HepG2 (cell line): ENCODE measurements at regions not wholly inside any gene's neighbourhood (a gene's known extent, or its start where the extent isn't known, plus 50 kb on each side); places are given as distances from the start of the nearest gene placed in this dataset.

ENCODE experiments used
- ATAC-seq: fragments of 200-7000 bp; cut with Tn5 transposase; 3 replicates; pipeline ENCODE4 v1.9.1; 2020; ENCODE audit warnings: mild to moderate bottlenecking, moderate library complexity
- BruUV-seq: library from RNA; stranded (reverse); fragments of 400-500 nt; replicated peaks from 2 replicates; lab custom pipeline; 2021; lab: Mats Ljungman, UMichigan
- CTCF ChIA-PET: fragments of 300-600 bp; formaldehyde crosslinking; extraction: SDS; loops from one replicate; lab custom pipeline; 2021; ENCODE audit warnings: low total read pairs, inconsistent platforms, low intra/inter-chr PET ratio; lab: Yijun Ruan, JAX
- POLR2A ChIA-PET: fragments of 350-600 bp; sonication (Branson Sonifier 250); formaldehyde crosslinking; loops from one replicate; lab custom pipeline; 2020; ENCODE audit warnings: antibody characterized with exemption, inconsistent platforms; lab: Yijun Ruan, JAX
- DNase-seq: peaks from one replicate; pipeline ENCODE4 v3.0.0-alpha.2; 2015; ENCODE audit warnings: low spot score
- FAIRE-seq: peaks from 3 replicates; lab custom pipeline; 2011; peaks lifted over from hg19 to GRCh38; lab: Jason Lieb, UNC
- H2AFZ ChIP-seq: one replicate; pipeline ENCODE4 v1.6.1; 2011; ENCODE audit warnings: low read length, inconsistent platforms
- H3K27ac ChIP-seq: fragments of 300-600 bp; 3 replicates; pipeline ENCODE4 v1.8.0; 2011; ENCODE audit warnings: mixed run types, mild to moderate bottlenecking, mixed read lengths, low read length, inconsistent platforms; ENCODE audit not compliant: insufficient read depth; ENCODE audit errors: extremely low read length
- H3K27me3 ChIP-seq, 2 experiments: fragments of 200-600 bp in 1 of 2; 2 replicates in 1 of 2; 3 replicates in 1 of 2; pipeline versions ENCODE4 v1.6.0 to v1.8.0; 2011; ENCODE audit warnings: low read length in 2 of 2, mild to moderate bottlenecking in 2 of 2, moderate library complexity in 2 of 2, inconsistent platforms in 1 of 2; ENCODE audit not compliant: insufficient read depth in 2 of 2, control insufficient read depth in 1 of 2
- H3K36me3 ChIP-seq, 2 experiments: fragments of 200-600 bp in 1 of 2; replicated peaks in 1 of 2; 2 replicates in 1 of 2; 3 replicates in 1 of 2; pipeline versions ENCODE4 v1.5.1 to v1.8.0; 2011; ENCODE audit warnings: low read length in 2 of 2, inconsistent platforms in 1 of 2; ENCODE audit not compliant: insufficient read depth in 2 of 2, control insufficient read depth in 1 of 2
- H3K4me1 ChIP-seq: 2 replicates; pipeline ENCODE4 v1.5.1; 2012; ENCODE audit warnings: low read length, inconsistent platforms; ENCODE audit not compliant: insufficient read depth
- H3K4me2 ChIP-seq: 2 replicates; pipeline ENCODE4 v1.6.0; 2011; ENCODE audit warnings: low read depth, low read length, inconsistent platforms
- H3K4me3 ChIP-seq, 3 experiments: fragments of 200-600 bp in 1 of 3; sonication (generic), shearing (Covaris generic) in 1 of 3; replicated peaks in 1 of 3; 2 replicates each; pipeline ENCODE4 v1.5.1; 2011 to 2016; ENCODE audit warnings: low read length in 3 of 3, inconsistent platforms in 2 of 3, low read depth in 2 of 3, mild to moderate bottlenecking in 2 of 3, control low read depth in 1 of 3, mixed read lengths in 1 of 3; ENCODE audit not compliant: insufficient read depth in 1 of 3
- H3K79me2 ChIP-seq: one replicate; pipeline ENCODE4 v1.6.1; 2011; ENCODE audit warnings: low read length, inconsistent platforms; ENCODE audit not compliant: insufficient read depth
- H3K9ac ChIP-seq: 2 replicates; pipeline ENCODE4 v1.6.0; 2011; ENCODE audit warnings: mild to moderate bottlenecking, low read depth, low read length, inconsistent platforms; ENCODE audit not compliant: insufficient read depth
- H3K9me3 ChIP-seq: 2 replicates; pipeline ENCODE4 v1.5.1; 2012; ENCODE audit warnings: mild to moderate bottlenecking, low read length
- H4K20me1 ChIP-seq: 2 replicates; pipeline ENCODE4 v1.6.0; 2011; ENCODE audit warnings: inconsistent platforms, mild to moderate bottlenecking, low read length, moderate library complexity; ENCODE audit not compliant: insufficient read depth
- ARNT ChIP-seq: fragments of 450-650 bp; IDR thresholded peaks from 2 replicates; pipeline ENCODE4 v1.6.1; 2017
- ARNT2 ChIP-seq: sonication (generic); formaldehyde crosslinking; IDR thresholded peaks from 2 replicates; pipeline ENCODE4 v1.8.0; 2022; ENCODE audit warnings: mild to moderate bottlenecking, low read depth, missing genetic modification reagents, moderate library complexity
- FOSL2 ChIP-seq: sonication (generic); formaldehyde crosslinking; IDR thresholded peaks from 2 replicates; pipeline ENCODE4 v1.4.0; 2020; ENCODE audit warnings: missing genetic modification reagents
- HCFC1 ChIP-seq: fragments of 150-350 bp; IDR thresholded peaks from 2 replicates; pipeline ENCODE4 v1.6.1; 2014; ENCODE audit warnings: low read depth, low read length
- MAFF ChIP-seq: IDR thresholded peaks from 2 replicates; pipeline ENCODE4 v1.6.1; 2011; ENCODE audit warnings: low read depth, low read length, improper control_type of control experiment
- PITX1 ChIP-seq: sonication (generic); formaldehyde crosslinking; IDR thresholded peaks from 2 replicates; pipeline ENCODE4 v1.5.1; 2020; ENCODE audit warnings: mild to moderate bottlenecking, missing genetic modification reagents
- THAP8 ChIP-seq: sonication (generic); formaldehyde crosslinking; IDR thresholded peaks from 2 replicates; pipeline ENCODE4 v1.5.1; 2020; ENCODE audit warnings: missing genetic modification reagents, mild to moderate bottlenecking, borderline replicate concordance
- ZNF280D ChIP-seq: sonication (generic); formaldehyde crosslinking; IDR thresholded peaks from 2 replicates; pipeline ENCODE4 v1.5.1; 2020; ENCODE audit warnings: mild to moderate bottlenecking, missing genetic modification reagents
- ZNF333 ChIP-seq: sonication (generic); formaldehyde crosslinking; IDR thresholded peaks from 2 replicates; pipeline ENCODE4 v1.4.0; 2020; ENCODE audit warnings: mild to moderate bottlenecking, missing genetic modification reagents, borderline replicate concordance
- ZNF382 ChIP-seq: sonication (generic); formaldehyde crosslinking; IDR thresholded peaks from 2 replicates; pipeline ENCODE4 v1.5.0; 2020; ENCODE audit warnings: missing genetic modification reagents, mild to moderate bottlenecking, borderline replicate concordance
- ZNF460 ChIP-seq: sonication (generic); formaldehyde crosslinking; IDR thresholded peaks from 2 replicates; pipeline ENCODE4 v1.5.1; 2020; ENCODE audit warnings: missing genetic modification reagents, mild to moderate bottlenecking, borderline replicate concordance
- ZNF510 ChIP-seq: sonication (generic); formaldehyde crosslinking; IDR thresholded peaks from 2 replicates; pipeline ENCODE4 v1.4.0; 2020; ENCODE audit warnings: low read depth, mild to moderate bottlenecking, missing genetic modification reagents
- ZSCAN5A ChIP-seq: sonication (generic); formaldehyde crosslinking; IDR thresholded peaks from 2 replicates; pipeline ENCODE4 v1.8.0; 2022; ENCODE audit warnings: mild to moderate bottlenecking, missing genetic modification reagents, borderline replicate concordance
- WGBS: methylation state at CpG from one replicate; pipeline ENCODE4 v1.1.6; 2017; ENCODE audit warnings: low lambda C conversion rate; 5-methylcytosine and 5-hydroxymethylcytosine counted together
- in situ Hi-C: cut with HindIII; loops from 2 replicates; pipeline ENCODE4 v1.10.0; 2017; ENCODE audit warnings: low pct_unique_long_range_greater_than_20kb; ENCODE audit not compliant: extremely low pct_ligation_motif_present
- intact Hi-C: fragments of 100-400 bp; cut with micrococcal nuclease; formaldehyde crosslinking; loops from one replicate; pipeline ENCODE4 v1.10.0; 2022; ENCODE audit not compliant: unreplicated experiment

- ChIA-PET POLR2A (no interaction called here), CTCF (no interaction called here)
- Histone ChIP-seq H3K4me1 (no peaks in the 10 kb centered on the region), H3K36me3 (no peaks in the 10 kb centered on the region), H3K79me2 (no peaks in the 10 kb centered on the region), H3K9ac (no peak overlapping the region), H3K4me3 (no peak overlapping the region), H3K27ac (no peak overlapping the region), H2AFZ (no peak overlapping the region), H3K4me2 (no peak overlapping the region)
- no TSS peak for BruUV-seq
- no peak for ATAC-seq
- intact Hi-C loops: no loop called here
- in situ Hi-C loops: no loop called here
- TF ChIP-seq HCFC1: no peak
- TF ChIP-seq, all 625 proteins: peak for 0
- WGBS: 30% methylated on average over 3 of the region's 3 CpGs
- no peaks in the 10 kb centered on the region for H4K20me1 ChIP-seq
- H3K9me3 ChIP-seq: no peaks in the 10 kb centered on the region
- H3K27me3 ChIP-seq: no peaks in the 10 kb centered on the region; a peak in 1 of 5 replicates
- DNase-seq: no peak
- no peak for FAIRE-seq
Measured at GRCh38 chr21:38173276-38174035, 83.3 kb upstream of the KCNJ15 start.

- Histone ChIP-seq H3K9me3 (no peaks in the 10 kb centered on the region), H3K9ac (no peak overlapping the region), H3K36me3 (no peaks in the 10 kb centered on the region), H2AFZ (no peak overlapping the region), H3K27me3 (no peaks in the 10 kb centered on the region; a peak in 1 of 5 replicates), H3K27ac (no peak overlapping the region), H3K79me2 (no peaks in the 10 kb centered on the region), H4K20me1 (no peaks in the 10 kb centered on the region), H3K4me3 (no peak overlapping the region), H3K4me1 (no peaks in the 10 kb centered on the region), H3K4me2 (no peak overlapping the region)
- CTCF ChIA-PET: no interaction called here
- ATAC-seq (no peak), FAIRE-seq (no peak), DNase-seq (no peak)
- 0% methylated on average over 1 of the region's 1 CpG for WGBS
- POLR2A ChIA-PET: no interaction called here
- in situ Hi-C loops (no loop called here), intact Hi-C loops (no loop called here)
- no TSS peak for BruUV-seq
- TF ChIP-seq THAP8 (CRISPR knock-in tag): no peak
- TF ChIP-seq ZNF280D (CRISPR knock-in tag): no peak
- no peak for TF ChIP-seq ZNF510 (CRISPR knock-in tag)
- TF ChIP-seq ARNT: no peak
- TF ChIP-seq ZSCAN5A (CRISPR knock-in tag): no peak
- TF ChIP-seq ARNT2: no peak
- TF ChIP-seq MAFF: no peak
- TF ChIP-seq ZNF333 (CRISPR knock-in tag): no peak
- no peak for TF ChIP-seq FOSL2 (CRISPR knock-in tag)
- TF ChIP-seq ZNF382 (CRISPR knock-in tag): no peak
- TF ChIP-seq PITX1 (CRISPR knock-in tag): no peak
- no peak for TF ChIP-seq ZNF460 (CRISPR knock-in tag)
Measured at GRCh38 chr21:38175306-38175705, 81.5 kb upstream of the KCNJ15 start.
